ENCODE measurements at regions not wholly inside any gene's neighbourhood (a gene's known extent, or its start where the extent isn't known, plus 50 kb on each side); places are given as distances from the start of the nearest gene placed in this dataset.

- TF ChIP-seq POLR2A (IDR thresholded peaks at IDR 0.05) = no peak
- TF ChIP-seq CTCF (IDR thresholded peaks at IDR 0.05) = peak; percentile 92 to 96 (median 95)
- TF ChIP-seq POLR2AphosphoS5 (IDR thresholded peaks at IDR 0.05) = no peak
Measured at GRCh38 chr2:64330281-64331113, 123.5 kb upstream of the LGALSL start.

Data from breast epithelium (tissue), 3 donors.